ENCODE measurements at regions not wholly inside any gene's neighbourhood (a gene's known extent, or its start where the extent isn't known, plus 50 kb on each side); places are given as distances from the start of the nearest gene placed in this dataset.

DNA sequence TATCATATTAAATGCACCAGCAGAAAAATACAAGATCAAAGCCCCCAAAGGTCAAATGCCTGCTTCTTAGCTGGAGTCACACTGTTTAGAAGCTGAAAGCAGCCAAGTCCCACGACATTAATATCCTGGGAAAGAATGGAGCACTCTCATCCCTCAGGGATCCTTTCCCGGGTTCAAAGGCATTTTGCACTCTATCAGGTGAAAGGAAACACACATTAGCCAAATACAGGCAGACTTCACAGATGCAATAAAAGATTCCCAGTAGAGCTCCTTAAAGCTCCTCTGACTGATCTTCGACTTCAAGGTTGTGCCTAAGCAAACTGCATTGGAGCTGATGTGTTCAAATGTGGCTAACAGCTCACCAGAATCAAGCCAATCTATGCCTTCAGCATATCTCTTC is 158.4 kb downstream of the RNF152 start:
- H4K12ac ChIP-seq (ENCODE audit: low read depth, low read length), result no peak overlapping the region
- no peak overlapping the region for H3K23ac ChIP-seq (ENCODE audit: low read length)
- no peak overlapping the region for H3K4me2 ChIP-seq (ENCODE audit: low read length)
- WGBS (ENCODE audit: extremely low coverage, insufficient coverage, insufficient read length), result no CpG with 5 or more reads among the region's 3 CpGs
- H4K8ac ChIP-seq (ENCODE audit: low read depth, low read length), result no peak overlapping the region
- H2BK120ac ChIP-seq (ENCODE audit: insufficient read depth, low read length, poor library complexity), result no peak overlapping the region
- no peaks in the 10 kb centered on the region for H3K79me1 ChIP-seq (ENCODE audit: low read length)
- no peak for DNase-seq
- no peak overlapping the region for H3K27ac ChIP-seq (ENCODE audit: low read depth, low read length)
- H3K79me2 ChIP-seq (ENCODE audit: control insufficient read depth, insufficient read depth, low read length, poor library complexity), result no peaks in the 10 kb centered on the region
- no peaks in the 10 kb centered on the region for H3K36me3 ChIP-seq (ENCODE audit: control insufficient read depth in 1 of 2, insufficient read depth in 2 of 2, low read length in 2 of 2)
- peaks cover 0 to 4% of the 10 kb centered on the region in 2 experiments for H3K4me1 ChIP-seq (ENCODE audit: control insufficient read depth in 1 of 2, insufficient read depth in 2 of 2, low read length in 2 of 2)
- H3K4me3 ChIP-seq (ENCODE audit: low read depth, low read length), result no peak overlapping the region
- H3K4ac ChIP-seq (ENCODE audit: low read depth, low read length), result no peak overlapping the region
- no peak overlapping the region for H3K18ac ChIP-seq (ENCODE audit: low read length)
- no peak overlapping the region for H4K91ac ChIP-seq (ENCODE audit: low read depth, low read length)
- H2AFZ ChIP-seq (ENCODE audit: insufficient read depth, low read length, poor library complexity), result no peak overlapping the region
- no peak overlapping the region for H2BK12ac ChIP-seq (ENCODE audit: low read length)
- no peak overlapping the region for H3K14ac ChIP-seq (ENCODE audit: low read length)
- no peaks in the 10 kb centered on the region for H3K9me3 ChIP-seq (ENCODE audit: insufficient read depth, low read depth, low read length)
- H3K27me3 ChIP-seq (ENCODE audit: insufficient read depth, low read length), result no peaks in the 10 kb centered on the region
- H2AK5ac ChIP-seq (ENCODE audit: low read length), result no peak overlapping the region
- H2BK5ac ChIP-seq (ENCODE audit: low read depth, low read length, poor library complexity), result no peak overlapping the region
- no peak overlapping the region for H3K9ac ChIP-seq (ENCODE audit: low read length)

DNA sequence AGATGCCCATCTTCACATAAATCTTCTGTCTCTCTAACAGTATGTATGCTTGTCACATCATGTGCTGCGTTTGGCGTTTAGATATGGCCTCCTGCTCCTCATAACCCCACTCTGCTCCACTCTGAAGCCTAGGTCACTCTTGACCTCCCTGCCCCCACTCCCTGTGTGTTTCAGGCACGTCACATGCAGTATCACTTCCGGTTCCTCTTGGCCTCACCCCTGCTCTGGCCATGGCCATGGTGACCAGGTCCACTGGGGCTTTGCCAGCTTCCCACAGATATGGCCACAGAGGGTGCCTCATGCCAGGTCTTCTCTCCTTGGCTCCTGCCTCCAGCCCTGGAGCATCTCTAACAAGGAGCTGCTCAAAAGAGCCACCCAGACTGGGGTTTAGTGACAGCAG is 160.0 kb downstream of the RNF152 start:
- Histone ChIP-seq H3K79me1 (ENCODE audit: low read length) (no peaks in the 10 kb centered on the region), H2BK12ac (ENCODE audit: low read length) (no peak overlapping the region), H2BK5ac (ENCODE audit: low read depth, low read length, poor library complexity) (no peak overlapping the region), H4K8ac (ENCODE audit: low read depth, low read length) (no peak overlapping the region), H3K4me1 (ENCODE audit: control insufficient read depth in 1 of 2, insufficient read depth in 2 of 2, low read length in 2 of 2) (no peaks in the 10 kb centered on the region), H3K27me3 (ENCODE audit: insufficient read depth, low read length) (no peaks in the 10 kb centered on the region), H3K18ac (ENCODE audit: low read length) (no peak overlapping the region), H3K79me2 (ENCODE audit: control insufficient read depth, insufficient read depth, low read length, poor library complexity) (no peaks in the 10 kb centered on the region), H2AFZ (ENCODE audit: insufficient read depth, low read length, poor library complexity) (no peak overlapping the region), H3K4ac (ENCODE audit: low read depth, low read length) (no peak overlapping the region), H2AK5ac (ENCODE audit: low read length) (no peak overlapping the region), H3K36me3 (ENCODE audit: control insufficient read depth in 1 of 2, insufficient read depth in 2 of 2, low read length in 2 of 2) (no peaks in the 10 kb centered on the region), H3K14ac (ENCODE audit: low read length) (no peak overlapping the region), H3K4me3 (ENCODE audit: low read depth, low read length) (no peak overlapping the region), H3K4me2 (ENCODE audit: low read length) (no peak overlapping the region), H3K27ac (ENCODE audit: low read depth, low read length) (no peak overlapping the region), H3K23ac (ENCODE audit: low read length) (no peak overlapping the region), H4K91ac (ENCODE audit: low read depth, low read length) (no peak overlapping the region), H3K9ac (ENCODE audit: low read length) (no peak overlapping the region), H2BK120ac (ENCODE audit: insufficient read depth, low read length, poor library complexity) (no peak overlapping the region), H4K12ac (ENCODE audit: low read depth, low read length) (no peak overlapping the region), H3K9me3 (ENCODE audit: insufficient read depth, low read depth, low read length) (no peaks in the 10 kb centered on the region)
- DNase-seq, result no peak
- WGBS (ENCODE audit: extremely low coverage, insufficient coverage, insufficient read length), result no CpG with 5 or more reads among the region's 4 CpGs

DNA sequence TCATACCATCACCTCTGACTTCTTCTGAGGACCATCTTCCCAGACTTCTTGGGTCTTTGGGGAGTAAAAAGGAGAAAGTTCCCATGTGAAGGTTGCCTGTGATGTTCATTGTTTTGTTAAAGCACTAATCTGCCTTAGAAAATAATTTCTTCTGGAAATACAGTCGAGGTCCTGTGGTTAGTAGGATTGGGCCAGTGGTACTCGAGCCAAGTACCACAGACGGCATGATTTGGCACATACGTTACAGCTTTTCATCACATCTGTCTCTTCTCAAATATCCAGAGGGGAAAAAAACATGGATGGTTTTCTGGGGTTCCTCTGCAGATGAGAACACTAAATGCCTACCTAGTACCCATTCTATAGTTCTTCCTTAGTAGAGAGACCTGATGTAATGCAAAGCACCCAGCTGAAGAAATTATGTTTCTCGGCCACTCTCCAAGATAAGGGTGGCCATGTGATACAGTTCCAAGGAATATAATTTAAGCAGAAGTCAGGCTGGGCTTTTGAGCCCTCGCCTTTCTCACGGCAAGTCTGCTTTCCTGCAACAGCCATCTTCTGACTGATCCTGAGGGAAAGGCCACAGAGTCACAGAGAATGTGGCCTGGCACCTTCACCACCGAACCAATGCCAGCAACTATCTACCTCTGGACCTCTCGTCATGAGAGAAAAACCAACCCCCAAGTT is 161.0 kb downstream of the RNF152 start:
- no CpG with 5 or more reads among the region's 9 CpGs for WGBS (ENCODE audit: extremely low coverage, insufficient coverage, insufficient read length)
- no peaks in the 10 kb centered on the region for H3K27me3 ChIP-seq (ENCODE audit: insufficient read depth, low read length)
- DNase-seq, result no peak
- no peaks in the 10 kb centered on the region for H3K4me1 ChIP-seq (ENCODE audit: control insufficient read depth in 1 of 2, insufficient read depth in 2 of 2, low read length in 2 of 2)
- no peak overlapping the region for H4K91ac ChIP-seq (ENCODE audit: low read depth, low read length)
- H3K18ac ChIP-seq (ENCODE audit: low read length), result no peak overlapping the region
- H2AFZ ChIP-seq (ENCODE audit: insufficient read depth, low read length, poor library complexity), result no peak overlapping the region
- no peak overlapping the region for H2AK5ac ChIP-seq (ENCODE audit: low read length)
- H3K9me3 ChIP-seq (ENCODE audit: insufficient read depth, low read depth, low read length), result no peaks in the 10 kb centered on the region
- H3K9ac ChIP-seq (ENCODE audit: low read length), result no peak overlapping the region
- H3K14ac ChIP-seq (ENCODE audit: low read length), result no peak overlapping the region
- no peak overlapping the region for H3K4me2 ChIP-seq (ENCODE audit: low read length)
- no peak overlapping the region for H3K4me3 ChIP-seq (ENCODE audit: low read depth, low read length)
- no peak overlapping the region for H3K27ac ChIP-seq (ENCODE audit: low read depth, low read length)
- no peak overlapping the region for H2BK12ac ChIP-seq (ENCODE audit: low read length)
- no peak overlapping the region for H2BK120ac ChIP-seq (ENCODE audit: insufficient read depth, low read length, poor library complexity)
- H3K36me3 ChIP-seq (ENCODE audit: control insufficient read depth in 1 of 2, insufficient read depth in 2 of 2, low read length in 2 of 2), result no peaks in the 10 kb centered on the region
- no peak overlapping the region for H3K23ac ChIP-seq (ENCODE audit: low read length)
- no peaks in the 10 kb centered on the region for H3K79me1 ChIP-seq (ENCODE audit: low read length)
- no peak overlapping the region for H2BK5ac ChIP-seq (ENCODE audit: low read depth, low read length, poor library complexity)
- no peaks in the 10 kb centered on the region for H3K79me2 ChIP-seq (ENCODE audit: control insufficient read depth, insufficient read depth, low read length, poor library complexity)
- H4K8ac ChIP-seq (ENCODE audit: low read depth, low read length), result no peak overlapping the region
- H4K12ac ChIP-seq (ENCODE audit: low read depth, low read length), result no peak overlapping the region
- H3K4ac ChIP-seq (ENCODE audit: low read depth, low read length), result no peak overlapping the region

DNA sequence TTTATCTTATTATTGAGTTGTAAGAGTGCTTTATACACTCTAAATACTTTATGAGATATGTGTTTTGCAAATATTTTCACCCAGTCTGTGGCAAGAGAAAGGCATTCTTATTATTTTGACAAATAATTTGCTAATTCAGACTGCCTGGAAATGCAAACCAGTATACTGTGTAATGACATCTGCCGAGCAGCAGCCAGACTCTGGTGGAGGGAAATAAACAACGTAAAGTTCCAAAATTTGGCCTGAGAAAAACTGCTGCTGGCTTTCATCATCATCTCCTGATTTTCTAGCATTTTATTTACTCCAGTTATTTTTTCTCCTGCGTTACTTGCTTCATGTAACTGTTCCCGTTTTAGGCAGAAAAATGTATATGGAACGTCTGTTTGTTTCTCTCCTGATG is 161.6 kb downstream of the RNF152 start:
- Histone ChIP-seq H3K18ac (ENCODE audit: low read length) (no peak overlapping the region), H3K27me3 (ENCODE audit: insufficient read depth, low read length) (no peaks in the 10 kb centered on the region), H2BK5ac (ENCODE audit: low read depth, low read length, poor library complexity) (no peak overlapping the region), H3K9ac (ENCODE audit: low read length) (no peak overlapping the region), H2AK5ac (ENCODE audit: low read length) (no peak overlapping the region), H3K23ac (ENCODE audit: low read length) (no peak overlapping the region), H3K4ac (ENCODE audit: low read depth, low read length) (no peak overlapping the region), H2BK12ac (ENCODE audit: low read length) (no peak overlapping the region), H3K4me2 (ENCODE audit: low read length) (no peak overlapping the region), H3K9me3 (ENCODE audit: insufficient read depth, low read depth, low read length) (no peaks in the 10 kb centered on the region), H3K27ac (ENCODE audit: low read depth, low read length) (no peak overlapping the region), H3K79me1 (ENCODE audit: low read length) (no peaks in the 10 kb centered on the region), H3K4me1 (ENCODE audit: control insufficient read depth in 1 of 2, insufficient read depth in 2 of 2, low read length in 2 of 2) (no peaks in the 10 kb centered on the region), H4K91ac (ENCODE audit: low read depth, low read length) (no peak overlapping the region), H2BK120ac (ENCODE audit: insufficient read depth, low read length, poor library complexity) (no peak overlapping the region), H4K12ac (ENCODE audit: low read depth, low read length) (no peak overlapping the region), H3K4me3 (ENCODE audit: low read depth, low read length) (no peak overlapping the region), H3K14ac (ENCODE audit: low read length) (no peak overlapping the region), H2AFZ (ENCODE audit: insufficient read depth, low read length, poor library complexity) (no peak overlapping the region), H3K79me2 (ENCODE audit: control insufficient read depth, insufficient read depth, low read length, poor library complexity) (no peaks in the 10 kb centered on the region), H3K36me3 (ENCODE audit: control insufficient read depth in 1 of 2, insufficient read depth in 2 of 2, low read length in 2 of 2) (no peaks in the 10 kb centered on the region), H4K8ac (ENCODE audit: low read depth, low read length) (no peak overlapping the region)
- DNase-seq, result no peak
- WGBS (ENCODE audit: extremely low coverage, insufficient coverage, insufficient read length), result no CpG with 5 or more reads among the region's 5 CpGs
